Tibial nerve (tissue), 4 donors: ENCODE measurements at regions not wholly inside any gene's neighbourhood (a gene's known extent, or its start where the extent isn't known, plus 50 kb on each side); places are given as distances from the start of the nearest gene placed in this dataset.

ENCODE experiments used
- CTCF ChIP-seq, 5 experiments: fragments of 200-600 bp in 3 of 5; fragments of 450-650 bp in 2 of 5; sonication (generic) in 3 of 5; IDR thresholded peaks; one replicate each; pipeline ENCODE4 v1.5.1; 2016 to 2019; ENCODE audit warnings: antibody characterized with exemption in 5 of 5, mild to moderate bottlenecking in 3 of 5, moderate library complexity in 2 of 5
- EP300 ChIP-seq, 2 donors: sonication (generic); formaldehyde crosslinking; IDR thresholded peaks; one replicate each; pipeline ENCODE4 v1.6.1; 2017; ENCODE audit warnings: antibody characterized with exemption in 2 of 2, mild to moderate bottlenecking in 1 of 2
- POLR2A ChIP-seq, 2 donors: fragments of 450-650 bp; IDR thresholded peaks; one replicate each; pipeline ENCODE4 v1.6.1; 2017; ENCODE audit warnings: antibody characterized with exemption in 2 of 2, mild to moderate bottlenecking in 2 of 2, moderate library complexity in 2 of 2

DNA sequence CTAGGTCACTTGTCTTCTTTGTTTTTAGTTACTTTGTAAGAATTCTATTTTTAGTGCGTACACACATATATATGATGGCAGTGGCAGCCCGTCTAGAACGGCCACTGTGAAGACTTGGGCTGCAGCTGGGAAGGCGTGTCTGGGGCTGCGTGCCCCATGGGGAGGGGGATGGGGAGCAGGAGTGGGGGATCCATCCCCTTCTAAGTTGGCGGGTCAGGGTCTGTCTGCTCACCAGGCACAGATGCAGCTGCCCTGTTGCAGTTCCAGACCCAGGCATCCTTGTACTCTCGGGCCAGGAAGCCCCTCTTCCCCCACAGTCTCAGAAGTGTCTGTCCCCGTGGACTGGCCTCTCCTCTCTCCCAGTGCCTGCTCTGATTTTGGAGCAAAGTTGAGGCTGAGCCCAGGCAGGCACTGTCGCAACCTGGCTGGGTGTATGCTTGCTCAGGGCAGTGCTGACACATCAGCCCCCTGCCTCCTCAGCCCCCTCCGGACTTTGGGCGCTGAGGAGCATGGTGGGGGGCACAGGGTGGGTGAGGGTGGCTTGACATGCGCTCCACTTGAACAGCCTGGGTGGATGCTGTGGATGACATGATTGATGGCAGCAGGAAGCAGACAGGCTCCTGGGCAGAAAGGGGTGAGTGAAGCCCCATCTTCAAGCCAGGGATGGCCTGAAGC is 271.2 kb upstream of the NAV3 start:
- TF ChIP-seq POLR2A (IDR thresholded peaks at IDR 0.05) (no peak), CTCF (IDR thresholded peaks at IDR 0.05) (no peak), EP300 (IDR thresholded peaks at IDR 0.05) (no peak)
